K562 (cell line): ENCODE measurements at regions not wholly inside any gene's neighbourhood (a gene's known extent, or its start where the extent isn't known, plus 50 kb on each side); places are given as distances from the start of the nearest gene placed in this dataset.

Experiments used
- ATAC-seq: fragments of 200-7000 bp; cut with Tn5 transposase; 3 replicates; pipeline ENCODE4 v1.9.1; 2020; ENCODE audit warnings: moderate library complexity
- BruUV-seq: library from RNA; stranded (reverse); fragments of 400-500 nt; replicated peaks from 2 replicates; lab custom pipeline; 2021; lab: Mats Ljungman, UMichigan
- CTCF ChIA-PET: fragments of 300-600 bp; formaldehyde crosslinking; extraction: SDS; loops from one replicate; lab custom pipeline; 2021; ENCODE audit warnings: low intra/inter-chr PET ratio; lab: Yijun Ruan, JAX
- POLR2A ChIA-PET: fragments of 300-600, 350-650 bp; sonication (Branson Sonifier 250); formaldehyde crosslinking; extraction: SDS; loops from one replicate; lab custom pipeline; 2021; ENCODE audit warnings: antibody characterized with exemption, inconsistent platforms; lab: Yijun Ruan, JAX
- DNase-seq, 4 experiments: peaks; one replicate each; pipeline versions ENCODE4 v3.0.0 to v3.0.0-alpha.2; 2011 to 2018; ENCODE audit warnings: low spot score in 3 of 4, mixed read lengths in 3 of 4; ENCODE audit errors: extremely low read depth in 1 of 4
- FAIRE-seq: peaks from 2 replicates; lab custom pipeline; 2011; peaks lifted over from hg19 to GRCh38; lab: Jason Lieb, UNC
- H2AFZ ChIP-seq: 2 replicates; pipeline ENCODE4 v1.6.0; 2011; ENCODE audit warnings: low read depth, low read length, control low read depth, inconsistent platforms
- H3K27ac ChIP-seq: fragments of 200-600 bp; 3 replicates; pipeline ENCODE4 v1.8.0; 2011; ENCODE audit warnings: low read depth, mild to moderate bottlenecking, control low read depth, inconsistent platforms, low read length, moderate library complexity, mixed read lengths; ENCODE audit errors: extremely low read depth
- H3K27me3 ChIP-seq, 2 experiments: fragments of 300-600 bp in 1 of 2; 2 replicates in 1 of 2; 3 replicates in 1 of 2; pipeline versions ENCODE4 v1.6.0 to v1.8.0; 2011; ENCODE audit warnings: inconsistent platforms in 2 of 2, low read length in 2 of 2, mild to moderate bottlenecking in 1 of 2, mixed read lengths in 1 of 2, moderate library complexity in 1 of 2; ENCODE audit not compliant: control insufficient read depth in 2 of 2, insufficient read depth in 2 of 2
- H3K36me3 ChIP-seq: fragments of 300-600 bp; 3 replicates; pipeline ENCODE4 v1.8.0; 2011; ENCODE audit warnings: mild to moderate bottlenecking, low read length, inconsistent platforms; ENCODE audit not compliant: control insufficient read depth, insufficient read depth
- H3K4me1 ChIP-seq, 2 experiments: fragments of 200-600 bp in 1 of 2; replicated peaks in 1 of 2; 2 replicates in 1 of 2; 3 replicates in 1 of 2; pipeline versions ENCODE4 v1.5.1 to v1.8.0; 2011; ENCODE audit warnings: inconsistent platforms in 2 of 2, low read length in 2 of 2, mild to moderate bottlenecking in 1 of 2, mixed read lengths in 1 of 2, moderate library complexity in 1 of 2; ENCODE audit not compliant: control insufficient read depth in 2 of 2, insufficient read depth in 2 of 2
- H3K4me2 ChIP-seq: 2 replicates; pipeline ENCODE4 v1.6.1; 2011; ENCODE audit warnings: low read length, control low read depth, inconsistent platforms, mixed read lengths; ENCODE audit not compliant: insufficient read depth
- H3K4me3 ChIP-seq: fragments of 200-600 bp; sonication (generic), shearing (Covaris generic); 2 replicates; pipeline ENCODE4 v1.5.1; 2016; ENCODE audit warnings: control low read depth, inconsistent platforms
- H3K79me2 ChIP-seq: fragments of 200-600 bp; 3 replicates; pipeline ENCODE4 v1.8.0; 2011; ENCODE audit warnings: low read length, inconsistent platforms; ENCODE audit not compliant: control insufficient read depth, insufficient read depth
- H3K9ac ChIP-seq, 2 experiments: 2 replicates each; pipeline versions ENCODE4 v1.6.0 to v1.6.1; 2011; ENCODE audit warnings: low read depth in 2 of 2, low read length in 2 of 2, control low read depth in 1 of 2, inconsistent platforms in 1 of 2, mild to moderate bottlenecking in 1 of 2, mixed read lengths in 1 of 2; ENCODE audit not compliant: insufficient read depth in 1 of 2
- H3K9me1 ChIP-seq: one replicate; pipeline ENCODE4 v1.6.0; 2011; ENCODE audit warnings: inconsistent platforms, mild to moderate bottlenecking, low read length, moderate library complexity; ENCODE audit not compliant: control insufficient read depth, insufficient read depth
- H3K9me3 ChIP-seq: replicated peaks from 2 replicates; pipeline ENCODE4 v1.5.1; 2011; ENCODE audit warnings: low read depth, low read length, inconsistent platforms; ENCODE audit not compliant: control insufficient read depth, insufficient read depth
- H4K20me1 ChIP-seq: replicated peaks from 2 replicates; pipeline ENCODE4 v1.6.1; 2011; ENCODE audit warnings: low read length, inconsistent platforms, mixed read lengths; ENCODE audit not compliant: control insufficient read depth, insufficient read depth
- CBFA2T3 ChIP-seq: fragments of 450-650 bp; IDR thresholded peaks from 2 replicates; pipeline ENCODE4 v1.6.1; 2017
- DACH1 ChIP-seq: fragments of 450-650 bp; IDR thresholded peaks from 2 replicates; pipeline ENCODE4 v1.6.1; 2018; ENCODE audit not compliant: partially characterized antibody
- ETV5 ChIP-seq: sonication (generic); formaldehyde crosslinking; IDR thresholded peaks from 2 replicates; pipeline ENCODE4 v1.4.0; 2020; ENCODE audit warnings: low read depth, mild to moderate bottlenecking, missing genetic modification reagents
- GTF3C2 ChIP-seq: IDR thresholded peaks from 3 replicates; pipeline ENCODE4 v1.6.1; 2011; ENCODE audit warnings: borderline replicate concordance, mild to moderate bottlenecking, moderate library complexity; ENCODE audit not compliant: insufficient read length; ENCODE audit errors: extremely low read depth
- MBD1 ChIP-seq: fragments of 250-450 bp; sonication (Bioruptor Pico); IDR thresholded peaks from 2 replicates; pipeline ENCODE4 v1.8.0; 2022; ENCODE audit warnings: inconsistent platforms
- MCM3 ChIP-seq: fragments of 450-650 bp; IDR thresholded peaks from 2 replicates; pipeline ENCODE4 v1.6.1; 2016
- MITF ChIP-seq: IDR thresholded peaks from 2 replicates; pipeline ENCODE4 v1.6.1; 2014; ENCODE audit warnings: antibody characterized with exemption
- NCOA6 ChIP-seq: fragments of 450-650 bp; IDR thresholded peaks from 2 replicates; pipeline ENCODE4 v1.6.1; 2017; ENCODE audit warnings: mild to moderate bottlenecking
- NFYB ChIP-seq: IDR thresholded peaks from 2 replicates; pipeline ENCODE4 v1.6.1; 2011; ENCODE audit warnings: mild to moderate bottlenecking, moderate library complexity; ENCODE audit not compliant: insufficient read length; ENCODE audit errors: extremely low read depth
- NR2C1 ChIP-seq, 2 experiments: fragments of 450-650 bp; IDR thresholded peaks; 2 replicates each; pipeline ENCODE4 v1.6.1; 2017; ENCODE audit warnings: mild to moderate bottlenecking in 2 of 2, antibody characterized with exemption in 1 of 2, inconsistent platforms in 1 of 2, missing compliant biosample characterization in 1 of 2, missing genetic modification characterization in 1 of 2
- NR3C1 ChIP-seq: sonication (generic); formaldehyde crosslinking; IDR thresholded peaks from 2 replicates; pipeline ENCODE4 v1.8.1; 2022; ENCODE audit warnings: missing genetic modification reagents
- POLR2H ChIP-seq: IDR thresholded peaks from 2 replicates; pipeline ENCODE4 v1.6.1; 2016; ENCODE audit warnings: missing genetic modification characterization, low read depth, mild to moderate bottlenecking, control low read depth, missing compliant biosample characterization, moderate library complexity
- RBM22 ChIP-seq: fragments of 200-400 bp; formaldehyde crosslinking; IDR thresholded peaks from 2 replicates; pipeline ENCODE4 v1.6.1; 2018; ENCODE audit warnings: low read length, low read depth; ENCODE audit not compliant: poor library complexity, severe bottlenecking
- SIRT6 ChIP-seq: IDR thresholded peaks from one replicate; pipeline ENCODE4 v1.6.1; 2012; ENCODE audit warnings: low read depth, mild to moderate bottlenecking, control low read depth, inconsistent platforms, low read length, moderate library complexity
- ZNF449 ChIP-seq: fragments of 250-450 bp; sonication (Bioruptor Pico); IDR thresholded peaks from 2 replicates; pipeline ENCODE4 v1.8.0; 2022; ENCODE audit warnings: moderate library complexity, mild to moderate bottlenecking, inconsistent platforms
- WGBS: fragments of 100-300 bp; shearing (Covaris generic); methylation state at CpG from one replicate; pipeline ENCODE4 v1.1.6; 2016; ENCODE audit warnings: low coverage, mixed read lengths; ENCODE audit not compliant: insufficient coverage; ENCODE audit errors: missing lambda C conversion rate; 5-methylcytosine and 5-hydroxymethylcytosine counted together
- in situ Hi-C: fragments of 300-500 bp; cut with MboI; formaldehyde crosslinking; loops from 4 replicates; pipeline ENCODE4 v1.15.0; 2018; ENCODE audit warnings: inconsistent platforms, mixed read lengths
- intact Hi-C: fragments of 100-400 bp; cut with micrococcal nuclease; formaldehyde crosslinking; loops from 2 replicates; pipeline ENCODE4 v1.14.2; 2022

GRCh38 chr18:2082676-2083075 is 488.6 kb downstream of the METTL4 start:
- H3K9me3 ChIP-seq, result no peaks in the 10 kb centered on the region
- no peak overlapping the region for H3K4me2 ChIP-seq
- no peak for FAIRE-seq
- no peak overlapping the region for H3K27ac ChIP-seq
- ChIA-PET CTCF (interaction anchor here (0.6 kb wide), 1 partner anchor 13 kb away, joined by 3 read pairs; no protein-coding TSS in a partner anchor), POLR2A (no interaction called here)
- 0% methylated on average over 1 of the region's 1 CpG for WGBS
- H3K79me2 ChIP-seq, result no peaks in the 10 kb centered on the region
- H2AFZ ChIP-seq, result no peak overlapping the region
- H3K4me3 ChIP-seq, result no peak overlapping the region
- no TSS peak for BruUV-seq
- no peaks in the 10 kb centered on the region for H4K20me1 ChIP-seq
- H3K36me3 ChIP-seq, result no peaks in the 10 kb centered on the region
- in situ Hi-C loops, result no loop called here
- DNase-seq, result no peak
- ATAC-seq, result no peak
- intact Hi-C loops, result loop anchor here (10.0 kb wide), 2 partner anchors 498 to 1218 kb away; no protein-coding TSS in a partner anchor
- H3K27me3 ChIP-seq, result no peaks in the 10 kb centered on the region
- no peaks in the 10 kb centered on the region for H3K4me1 ChIP-seq
- H3K9me1 ChIP-seq, result no peaks in the 10 kb centered on the region
- no peak overlapping the region for H3K9ac ChIP-seq
- TF ChIP-seq POLR2H (tag), result no peak
- TF ChIP-seq ZNF449, result no peak
- no peak for TF ChIP-seq DACH1
- TF ChIP-seq MCM3, result no peak
- TF ChIP-seq NCOA6, result no peak
- no peak for TF ChIP-seq NFYB
- no peak for TF ChIP-seq RBM22
- TF ChIP-seq SIRT6, result no peak
- no peak for TF ChIP-seq CBFA2T3
- TF ChIP-seq NR2C1 (IDR thresholded peaks at IDR 0.05), result no peak
- TF ChIP-seq NR2C1 (tag; IDR thresholded peaks at IDR 0.05), result no peak
- no peak for TF ChIP-seq ETV5 (CRISPR knock-in tag)
- no peak for TF ChIP-seq NR3C1 (CRISPR knock-in tag)
- no peak for TF ChIP-seq MITF
- no peak for TF ChIP-seq MBD1 (CRISPR knock-in tag)
- no peak for TF ChIP-seq GTF3C2
